ENCODE measurements at regions not wholly inside any gene's neighbourhood (a gene's known extent, or its start where the extent isn't known, plus 50 kb on each side); places are given as distances from the start of the nearest gene placed in this dataset.

DNA sequence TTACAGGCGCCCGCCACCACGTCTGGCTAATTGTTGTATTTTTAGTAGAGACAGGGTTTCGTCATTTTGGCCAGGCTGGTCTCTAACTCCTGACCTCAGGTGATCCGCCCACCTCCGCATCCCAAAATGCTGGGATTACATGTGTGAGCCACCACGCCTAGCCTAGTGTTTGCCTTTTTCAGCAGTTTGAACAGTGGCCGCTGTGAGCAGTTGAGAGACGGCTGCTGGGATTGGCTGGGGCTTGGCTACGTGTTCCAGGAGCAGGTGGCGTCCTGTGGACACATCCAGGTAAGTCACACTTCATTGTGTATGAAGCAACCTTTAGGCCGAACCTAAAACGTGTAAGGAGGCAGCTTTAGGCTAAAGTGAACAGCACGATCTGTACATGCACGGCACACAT is 231.8 kb upstream of the PITRM1 start:
- Mint-ChIP-seq H3K4me3 (ENCODE audit: low read depth) (no peak overlapping the region), H3K9me3 (ENCODE audit: low read depth) (no peaks in the 10 kb centered on the region), H3K4me1 (ENCODE audit: low read depth) (peaks cover 2% of the 10 kb centered on the region), H3K27me3 (peaks cover 4% of the 10 kb centered on the region), H3K36me3 (ENCODE audit: insufficient read depth) (no peaks in the 10 kb centered on the region), H3K27ac (no peak overlapping the region)
- TF ChIP-seq, protein P1, sequence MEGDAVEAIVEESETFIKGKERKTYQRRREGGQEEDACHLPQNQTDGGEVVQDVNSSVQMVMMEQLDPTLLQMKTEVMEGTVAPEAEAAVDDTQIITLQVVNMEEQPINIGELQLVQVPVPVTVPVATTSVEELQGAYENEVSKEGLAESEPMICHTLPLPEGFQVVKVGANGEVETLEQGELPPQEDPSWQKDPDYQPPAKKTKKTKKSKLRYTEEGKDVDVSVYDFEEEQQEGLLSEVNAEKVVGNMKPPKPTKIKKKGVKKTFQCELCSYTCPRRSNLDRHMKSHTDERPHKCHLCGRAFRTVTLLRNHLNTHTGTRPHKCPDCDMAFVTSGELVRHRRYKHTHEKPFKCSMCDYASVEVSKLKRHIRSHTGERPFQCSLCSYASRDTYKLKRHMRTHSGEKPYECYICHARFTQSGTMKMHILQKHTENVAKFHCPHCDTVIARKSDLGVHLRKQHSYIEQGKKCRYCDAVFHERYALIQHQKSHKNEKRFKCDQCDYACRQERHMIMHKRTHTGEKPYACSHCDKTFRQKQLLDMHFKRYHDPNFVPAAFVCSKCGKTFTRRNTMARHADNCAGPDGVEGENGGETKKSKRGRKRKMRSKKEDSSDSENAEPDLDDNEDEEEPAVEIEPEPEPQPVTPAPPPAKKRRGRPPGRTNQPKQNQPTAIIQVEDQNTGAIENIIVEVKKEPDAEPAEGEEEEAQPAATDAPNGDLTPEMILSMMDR (IDR thresholded peaks at IDR 0.05; ENCODE audit: unreplicated experiment) = no peak
- DNase-seq (ENCODE audit: low spot score, unreplicated experiment) = no peak

DNA sequence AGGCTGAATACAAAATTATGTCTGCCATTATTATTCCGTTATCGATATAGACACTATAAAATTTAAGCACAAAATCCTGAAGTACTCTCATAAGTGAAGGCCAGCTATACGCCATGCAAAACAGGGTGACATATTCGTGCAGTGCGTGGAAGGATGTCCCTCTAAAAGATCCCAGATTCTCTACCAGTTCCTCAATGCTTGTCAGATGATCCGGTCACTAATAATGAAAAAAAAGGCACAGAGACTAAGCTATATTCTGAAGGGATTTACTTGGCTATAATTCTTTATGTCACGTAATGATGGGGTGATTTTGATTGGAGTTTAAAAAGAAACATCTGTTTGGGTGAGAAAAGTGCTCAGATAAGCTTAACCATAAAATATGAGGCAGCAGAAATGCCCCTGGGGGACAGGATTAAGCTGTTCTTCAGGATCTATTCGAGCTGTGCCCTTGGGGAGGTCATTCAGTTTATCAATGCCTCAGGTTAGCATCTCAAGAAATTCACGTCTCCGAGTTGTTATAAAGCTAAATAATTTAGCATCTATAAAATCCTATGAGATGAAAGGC is 229.7 kb upstream of the PITRM1 start:
- Mint-ChIP-seq H3K4me1 (ENCODE audit: low read depth) (peaks cover 6% of the 10 kb centered on the region), H3K27ac (no peak overlapping the region), H3K27me3 (peaks cover 4% of the 10 kb centered on the region), H3K36me3 (ENCODE audit: insufficient read depth) (no peaks in the 10 kb centered on the region), H3K9me3 (ENCODE audit: low read depth) (no peaks in the 10 kb centered on the region), H3K4me3 (ENCODE audit: low read depth) (no peak overlapping the region)
- DNase-seq (ENCODE audit: low spot score, unreplicated experiment) = no peak
- TF ChIP-seq, protein P1 (IDR thresholded peaks at IDR 0.05; ENCODE audit: unreplicated experiment) = no peak

DNA sequence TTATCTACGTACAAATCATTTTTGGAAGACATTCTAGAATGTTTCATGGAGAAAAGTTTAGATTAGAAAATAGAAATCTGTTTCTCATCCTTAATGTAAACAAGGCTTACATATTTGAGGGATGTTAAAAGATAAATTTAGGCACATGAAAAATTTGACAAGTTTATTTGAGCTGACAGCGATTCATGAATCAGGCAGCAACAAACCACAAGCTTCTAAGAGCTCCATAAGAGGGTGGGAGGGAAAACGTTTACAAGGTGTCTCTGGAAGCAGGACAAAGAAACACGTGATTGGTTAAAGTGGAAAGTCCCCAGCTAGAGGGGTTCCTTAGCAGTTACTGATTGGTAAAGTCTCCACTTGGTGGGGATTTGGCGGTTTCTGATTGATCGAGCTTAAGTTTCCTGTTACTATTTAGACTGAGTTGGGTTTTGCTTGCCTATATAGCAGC is 228.9 kb upstream of the PITRM1 start:
- Mint-ChIP-seq H3K36me3 (ENCODE audit: insufficient read depth) (no peaks in the 10 kb centered on the region), H3K4me1 (ENCODE audit: low read depth) (peaks cover 9% of the 10 kb centered on the region), H3K4me3 (ENCODE audit: low read depth) (no peak overlapping the region), H3K9me3 (ENCODE audit: low read depth) (no peaks in the 10 kb centered on the region), H3K27ac (no peak overlapping the region), H3K27me3 (peaks cover 5% of the 10 kb centered on the region)
- DNase-seq (ENCODE audit: low spot score, unreplicated experiment) = no peak
- TF ChIP-seq, protein P1 (IDR thresholded peaks at IDR 0.05; ENCODE audit: unreplicated experiment) = no peak

DNA sequence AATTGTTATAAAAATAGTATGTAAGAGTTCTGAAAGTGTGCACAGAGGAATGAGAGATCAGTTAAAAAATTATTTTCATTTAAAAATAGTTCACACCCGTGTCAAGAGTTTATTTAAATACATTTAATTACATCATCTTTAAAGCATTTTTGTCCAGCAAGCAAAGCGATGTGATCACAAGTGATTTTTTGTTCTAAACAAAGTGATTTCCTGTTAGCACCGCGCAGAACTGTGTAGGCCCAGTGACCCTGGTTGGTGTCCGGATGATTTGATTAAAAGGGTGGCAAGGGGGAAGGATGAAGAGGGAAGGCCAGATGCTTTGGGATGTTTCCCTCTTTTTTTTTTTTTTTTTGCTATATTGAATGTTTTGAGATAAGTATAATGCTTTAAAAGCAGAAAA is 227.8 kb upstream of the PITRM1 start:
- no peak for DNase-seq (ENCODE audit: low spot score, unreplicated experiment)
- Mint-ChIP-seq H3K4me1 (ENCODE audit: low read depth) (peaks cover 12% of the 10 kb centered on the region), H3K27me3 (peaks cover 7% of the 10 kb centered on the region), H3K27ac (no peak overlapping the region), H3K36me3 (ENCODE audit: insufficient read depth) (no peaks in the 10 kb centered on the region), H3K9me3 (ENCODE audit: low read depth) (no peaks in the 10 kb centered on the region), H3K4me3 (ENCODE audit: low read depth) (no peak overlapping the region)
- TF ChIP-seq, protein P1 (IDR thresholded peaks at IDR 0.05; ENCODE audit: unreplicated experiment) = no peak

DNA sequence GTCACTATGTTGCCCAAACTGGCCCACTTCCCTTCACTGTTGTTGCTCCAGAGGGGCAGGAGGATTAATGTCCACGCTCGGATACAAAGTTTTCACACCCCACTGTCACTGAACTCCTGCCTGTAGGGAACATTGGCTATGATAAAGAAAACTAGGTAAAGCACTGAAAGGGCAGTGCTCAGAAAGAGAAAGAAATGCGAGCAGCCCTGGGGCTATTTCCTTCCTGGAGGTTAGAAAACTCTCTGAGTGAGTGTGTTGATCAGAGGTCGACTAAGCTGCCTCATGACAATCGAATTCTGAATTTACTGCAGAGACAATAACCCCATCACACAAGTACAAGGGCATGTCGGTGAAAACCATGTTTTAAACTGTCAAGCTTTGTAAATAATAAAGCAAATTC is 227.2 kb upstream of the PITRM1 start:
- Mint-ChIP-seq H3K9me3 (ENCODE audit: low read depth) (peaks cover under 1% of the 10 kb centered on the region), H3K4me3 (ENCODE audit: low read depth) (no peak overlapping the region), H3K27me3 (peaks cover 7% of the 10 kb centered on the region), H3K27ac (no peak overlapping the region), H3K36me3 (ENCODE audit: insufficient read depth) (no peaks in the 10 kb centered on the region), H3K4me1 (ENCODE audit: low read depth) (peaks cover 12% of the 10 kb centered on the region)
- TF ChIP-seq, protein P1 (IDR thresholded peaks at IDR 0.05; ENCODE audit: unreplicated experiment) = no peak
- no peak for DNase-seq (ENCODE audit: low spot score, unreplicated experiment)
